ENCODE measurements at regions not wholly inside any gene's neighbourhood (a gene's known extent, or its start where the extent isn't known, plus 50 kb on each side); places are given as distances from the start of the nearest gene placed in this dataset.

- H3K36me3 ChIP-seq (ENCODE audit: control insufficient read depth in 1 of 2, insufficient read depth in 2 of 2, low read length in 1 of 2) = no peaks in the 10 kb centered on the region
- 85% methylated on average over 1 of the region's 1 CpG for WGBS, 2 donors
Observed at GRCh38 chr5:32953694-32954093, 242.6 kb downstream of the NPR3 start.

GRCh38 chr5:32955814-32956213 is 244.7 kb downstream of the NPR3 start:
- no peaks in the 10 kb centered on the region for H3K27me3 ChIP-seq (ENCODE audit: control insufficient read depth in 1 of 2, insufficient read depth in 2 of 2, low read length in 1 of 2)
- intact Hi-C loops (cut with DNase I) = no loop called here
- no peak overlapping the region for H3K27ac ChIP-seq (ENCODE audit: low read depth in 1 of 2, low read length in 2 of 2)
- H3K4me3 ChIP-seq (ENCODE audit: low read length in 2 of 2) = no peak overlapping the region
- H3K9me3 ChIP-seq (ENCODE audit: control insufficient read depth, low read length) = no peaks in the 10 kb centered on the region
- whole genome bisulfite sequencing, 2 donors = 73 to 89% methylated on average over 1 of the region's 1 CpG
- DNase-seq (no peak), ATAC-seq (ENCODE audit: low FRiP score) (no peak)
- no peaks in the 10 kb centered on the region for H3K36me3 ChIP-seq (ENCODE audit: control insufficient read depth in 1 of 2, insufficient read depth in 2 of 2, low read length in 1 of 2)
- H3K4me1 ChIP-seq (ENCODE audit: control insufficient read depth in 1 of 2, insufficient read depth in 2 of 2, low read length in 2 of 2) = no peaks in the 10 kb centered on the region

More at GRCh38 chr5:32953694-32954093, 242.6 kb downstream of the NPR3 start:
- no peak for ATAC-seq (ENCODE audit: low FRiP score)
- intact Hi-C loops (cut with DNase I) = no loop called here
- Histone ChIP-seq H3K4me1 (ENCODE audit: control insufficient read depth in 1 of 2, insufficient read depth in 2 of 2, low read length in 2 of 2) (no peaks in the 10 kb centered on the region), H3K4me3 (ENCODE audit: low read length in 2 of 2) (no peak overlapping the region), H3K27me3 (ENCODE audit: control insufficient read depth in 1 of 2, insufficient read depth in 2 of 2, low read length in 1 of 2) (no peaks in the 10 kb centered on the region), H3K27ac (ENCODE audit: low read depth in 1 of 2, low read length in 2 of 2) (no peak overlapping the region), H3K9me3 (ENCODE audit: control insufficient read depth, low read length) (no peaks in the 10 kb centered on the region)
- DNase-seq = no peak

GRCh38 chr5:32960340-32961058 is 249.4 kb downstream of the NPR3 start:
- Histone ChIP-seq H3K27me3 (ENCODE audit: control insufficient read depth in 1 of 2, insufficient read depth in 2 of 2, low read length in 1 of 2) (no peaks in the 10 kb centered on the region), H3K27ac (ENCODE audit: low read depth in 1 of 2, low read length in 2 of 2) (no peak overlapping the region), H3K4me3 (ENCODE audit: low read length in 2 of 2) (no peak overlapping the region), H3K36me3 (ENCODE audit: control insufficient read depth in 1 of 2, insufficient read depth in 2 of 2, low read length in 1 of 2) (no peaks in the 10 kb centered on the region), H3K4me1 (ENCODE audit: control insufficient read depth in 1 of 2, insufficient read depth in 2 of 2, low read length in 2 of 2) (no peaks in the 10 kb centered on the region), H3K9me3 (ENCODE audit: control insufficient read depth, low read length) (no peaks in the 10 kb centered on the region)
- intact Hi-C loops (cut with DNase I) = no loop called here
- DNase-seq = no peak
- no peak for ATAC-seq (ENCODE audit: low FRiP score)
- 71 to 83% methylated on average over 2 of the region's 2 CpGs for WGBS, 2 donors

GRCh38 chr5:32961059-32961415 is 249.9 kb downstream of the NPR3 start:
- DNase-seq (no peak), ATAC-seq (ENCODE audit: low FRiP score) (no peak)
- H3K36me3 ChIP-seq (ENCODE audit: control insufficient read depth in 1 of 2, insufficient read depth in 2 of 2, low read length in 1 of 2) = no peaks in the 10 kb centered on the region
- no peaks in the 10 kb centered on the region for H3K27me3 ChIP-seq (ENCODE audit: control insufficient read depth in 1 of 2, insufficient read depth in 2 of 2, low read length in 1 of 2)
- WGBS, 2 donors = 92 to 94% methylated on average over 1 of the region's 1 CpG
- H3K9me3 ChIP-seq (ENCODE audit: control insufficient read depth, low read length) = peaks cover 3% of the 10 kb centered on the region
- H3K4me1 ChIP-seq (ENCODE audit: control insufficient read depth in 1 of 2, insufficient read depth in 2 of 2, low read length in 2 of 2) = no peaks in the 10 kb centered on the region
- intact Hi-C loops (cut with DNase I) = no loop called here
- H3K4me3 ChIP-seq (ENCODE audit: low read length in 2 of 2) = no peak overlapping the region
- no peak overlapping the region for H3K27ac ChIP-seq (ENCODE audit: low read depth in 1 of 2, low read length in 2 of 2)

GRCh38 chr5:32964261-32964660 is 253.1 kb downstream of the NPR3 start:
- no peak for DNase-seq
- H3K36me3 ChIP-seq (ENCODE audit: control insufficient read depth in 1 of 2, insufficient read depth in 2 of 2, low read length in 1 of 2) = no peaks in the 10 kb centered on the region
- no peak for ATAC-seq (ENCODE audit: low FRiP score)
- no peaks in the 10 kb centered on the region for H3K27me3 ChIP-seq (ENCODE audit: control insufficient read depth in 1 of 2, insufficient read depth in 2 of 2, low read length in 1 of 2)
- H3K4me3 ChIP-seq (ENCODE audit: low read length in 2 of 2) = no peak overlapping the region
- H3K9me3 ChIP-seq (ENCODE audit: control insufficient read depth, low read length) = peaks cover 3% of the 10 kb centered on the region
- H3K4me1 ChIP-seq (ENCODE audit: control insufficient read depth in 1 of 2, insufficient read depth in 2 of 2, low read length in 2 of 2) = no peaks in the 10 kb centered on the region
- 54 to 65% methylated on average over 3 of the region's 3 CpGs for WGBS, 2 donors
- H3K27ac ChIP-seq (ENCODE audit: low read depth in 1 of 2, low read length in 2 of 2) = no peak overlapping the region
- intact Hi-C loops (cut with DNase I) = no loop called here

- Histone ChIP-seq H3K36me3 (ENCODE audit: control insufficient read depth in 1 of 2, insufficient read depth in 2 of 2, low read length in 1 of 2) (no peaks in the 10 kb centered on the region), H3K4me3 (ENCODE audit: low read length in 2 of 2) (no peak overlapping the region), H3K27ac (ENCODE audit: low read depth in 1 of 2, low read length in 2 of 2) (no peak overlapping the region), H3K4me1 (ENCODE audit: control insufficient read depth in 1 of 2, insufficient read depth in 2 of 2, low read length in 2 of 2) (no peaks in the 10 kb centered on the region), H3K9me3 (ENCODE audit: control insufficient read depth, low read length) (no peaks in the 10 kb centered on the region), H3K27me3 (ENCODE audit: control insufficient read depth in 1 of 2, insufficient read depth in 2 of 2, low read length in 1 of 2) (no peaks in the 10 kb centered on the region)
- intact Hi-C loops (cut with DNase I) = no loop called here
- ATAC-seq (ENCODE audit: low FRiP score) (no peak), DNase-seq (no peak)
Observed at GRCh38 chr5:32973646-32974045, 262.5 kb downstream of the NPR3 start.

GRCh38 chr5:32975656-32976375 is 264.7 kb downstream of the NPR3 start:
- 69 to 79% methylated on average over 1 of the region's 1 CpG for WGBS, 2 donors
- DNase-seq (no peak), ATAC-seq (ENCODE audit: low FRiP score) (no peak)
- Histone ChIP-seq H3K4me3 (ENCODE audit: low read length in 2 of 2) (no peak overlapping the region), H3K27ac (ENCODE audit: low read depth in 1 of 2, low read length in 2 of 2) (no peak overlapping the region), H3K27me3 (ENCODE audit: control insufficient read depth in 1 of 2, insufficient read depth in 2 of 2, low read length in 1 of 2) (no peaks in the 10 kb centered on the region), H3K4me1 (ENCODE audit: control insufficient read depth in 1 of 2, insufficient read depth in 2 of 2, low read length in 2 of 2) (no peaks in the 10 kb centered on the region), H3K9me3 (ENCODE audit: control insufficient read depth, low read length) (no peaks in the 10 kb centered on the region), H3K36me3 (ENCODE audit: control insufficient read depth in 1 of 2, insufficient read depth in 2 of 2, low read length in 1 of 2) (no peaks in the 10 kb centered on the region)
- intact Hi-C loops (cut with DNase I) = no loop called here

- Histone ChIP-seq H3K4me1 (ENCODE audit: control insufficient read depth in 1 of 2, insufficient read depth in 2 of 2, low read length in 2 of 2) (no peaks in the 10 kb centered on the region), H3K4me3 (ENCODE audit: low read length in 2 of 2) (no peak overlapping the region), H3K27me3 (ENCODE audit: control insufficient read depth in 1 of 2, insufficient read depth in 2 of 2, low read length in 1 of 2) (no peaks in the 10 kb centered on the region), H3K9me3 (ENCODE audit: control insufficient read depth, low read length) (no peaks in the 10 kb centered on the region), H3K36me3 (ENCODE audit: control insufficient read depth in 1 of 2, insufficient read depth in 2 of 2, low read length in 1 of 2) (no peaks in the 10 kb centered on the region), H3K27ac (ENCODE audit: low read depth in 1 of 2, low read length in 2 of 2) (no peak overlapping the region)
- intact Hi-C loops (cut with DNase I) = no loop called here
- ATAC-seq (ENCODE audit: low FRiP score) (no peak), DNase-seq (no peak)
Observed at GRCh38 chr5:32981061-32981460, 269.9 kb downstream of the NPR3 start.

All from aorta (tissue), 5 donors.